Glomerular visceral epithelial cell (primary cell): ENCODE measurements at regions not wholly inside any gene's neighbourhood (a gene's known extent, or its start where the extent isn't known, plus 50 kb on each side); places are given as distances from the start of the nearest gene placed in this dataset.

ENCODE experiments used
- DNase-seq: peaks from one replicate; pipeline ENCODE4 v3.0.0-alpha.2; 2016; ENCODE audit errors: extremely low spot score

- DNase-seq: peak; percentile 97
Measured at GRCh38 chr16:88331989-88332920, 50.5 kb upstream of the ZNF469 start.

- DNase-seq: peak; percentile 60
Measured at GRCh38 chr16:88332921-88333825, 49.6 kb upstream of the ZNF469 start.
